PC-3 (cell line): ENCODE measurements at regions not wholly inside any gene's neighbourhood (a gene's known extent, or its start where the extent isn't known, plus 50 kb on each side); places are given as distances from the start of the nearest gene placed in this dataset.
"Not testable (repeated sequence)": the region's sequence is repeated elsewhere in the genome, so short reads cannot be mapped to it uniquely, and the experiment has no call there.

ENCODE experiments used
- CTCF ChIP-seq: fragments of 300-600 bp; sonication (generic); conservative IDR thresholded peaks from 2 replicates; pipeline ENCODE4 v1.5.1; 2017; ENCODE audit warnings: antibody characterized with exemption, low read depth, mild to moderate bottlenecking, low read length
- EZH2 ChIP-seq: fragments of 300-600 bp; sonication (generic); IDR thresholded peaks from one replicate; pipeline ENCODE4 v1.6.1; 2017; ENCODE audit warnings: antibody characterized with exemption, mild to moderate bottlenecking, low read length; ENCODE audit not compliant: unreplicated experiment
- EZH2phosphoT487 ChIP-seq: fragments of 300-600 bp; sonication (generic); IDR thresholded peaks from 2 replicates; pipeline ENCODE4 v1.6.1; 2018; ENCODE audit warnings: mild to moderate bottlenecking, antibody characterized with exemption, low read length, borderline replicate concordance

- TF ChIP-seq CTCF, result peak; percentile 56
- not testable (repeated sequence) for TF ChIP-seq EZH2phosphoT487, EZH2
Measured at GRCh38 chr11:3454844-3455243, 75.9 kb upstream of the ZNF195 start.
